ENCODE measurements at regions not wholly inside any gene's neighbourhood (a gene's known extent, or its start where the extent isn't known, plus 50 kb on each side); places are given as distances from the start of the nearest gene placed in this dataset.

DNA sequence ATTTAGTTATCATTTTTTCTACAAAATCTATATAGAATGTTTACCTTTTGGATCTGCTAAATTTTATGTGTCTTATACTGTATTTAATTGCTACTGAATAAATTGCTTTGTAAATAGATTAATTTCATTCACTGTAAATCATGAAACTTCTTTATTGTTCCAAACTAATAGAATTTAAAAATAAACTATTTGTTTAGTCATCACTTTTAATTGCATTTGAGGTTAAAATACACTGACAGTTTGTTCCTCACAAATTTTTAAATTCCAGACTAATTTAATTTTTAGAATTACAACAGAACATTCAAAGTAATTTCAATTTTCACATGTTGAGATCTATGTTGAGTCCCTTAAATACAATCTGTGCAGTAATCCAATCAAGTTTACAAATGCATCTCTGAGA lies 1633.2 kb upstream of the NUDT12 start:
- TF ChIP-seq, protein P1, sequence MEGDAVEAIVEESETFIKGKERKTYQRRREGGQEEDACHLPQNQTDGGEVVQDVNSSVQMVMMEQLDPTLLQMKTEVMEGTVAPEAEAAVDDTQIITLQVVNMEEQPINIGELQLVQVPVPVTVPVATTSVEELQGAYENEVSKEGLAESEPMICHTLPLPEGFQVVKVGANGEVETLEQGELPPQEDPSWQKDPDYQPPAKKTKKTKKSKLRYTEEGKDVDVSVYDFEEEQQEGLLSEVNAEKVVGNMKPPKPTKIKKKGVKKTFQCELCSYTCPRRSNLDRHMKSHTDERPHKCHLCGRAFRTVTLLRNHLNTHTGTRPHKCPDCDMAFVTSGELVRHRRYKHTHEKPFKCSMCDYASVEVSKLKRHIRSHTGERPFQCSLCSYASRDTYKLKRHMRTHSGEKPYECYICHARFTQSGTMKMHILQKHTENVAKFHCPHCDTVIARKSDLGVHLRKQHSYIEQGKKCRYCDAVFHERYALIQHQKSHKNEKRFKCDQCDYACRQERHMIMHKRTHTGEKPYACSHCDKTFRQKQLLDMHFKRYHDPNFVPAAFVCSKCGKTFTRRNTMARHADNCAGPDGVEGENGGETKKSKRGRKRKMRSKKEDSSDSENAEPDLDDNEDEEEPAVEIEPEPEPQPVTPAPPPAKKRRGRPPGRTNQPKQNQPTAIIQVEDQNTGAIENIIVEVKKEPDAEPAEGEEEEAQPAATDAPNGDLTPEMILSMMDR (conservative IDR thresholded peaks at IDR 0.05; ENCODE audit: low read depth, low read length) = no peak
- no peak for TF ChIP-seq EZH2 (IDR thresholded peaks at IDR 0.05; ENCODE audit: borderline replicate concordance, low read depth, low read length, poor library complexity, severe bottlenecking)

Measured in A673 (cell line).